GM12872 (cell line): ENCODE measurements at regions not wholly inside any gene's neighbourhood (a gene's known extent, or its start where the extent isn't known, plus 50 kb on each side); places are given as distances from the start of the nearest gene placed in this dataset.

Experiments used
- TF ChIP-seq, protein P1 (sequence below): IDR thresholded peaks from 3 replicates; pipeline ENCODE4 v1.5.1; 2011; ENCODE audit warnings: low read depth, mild to moderate bottlenecking, low read length, moderate library complexity; ENCODE audit not compliant: insufficient read depth

DNA sequence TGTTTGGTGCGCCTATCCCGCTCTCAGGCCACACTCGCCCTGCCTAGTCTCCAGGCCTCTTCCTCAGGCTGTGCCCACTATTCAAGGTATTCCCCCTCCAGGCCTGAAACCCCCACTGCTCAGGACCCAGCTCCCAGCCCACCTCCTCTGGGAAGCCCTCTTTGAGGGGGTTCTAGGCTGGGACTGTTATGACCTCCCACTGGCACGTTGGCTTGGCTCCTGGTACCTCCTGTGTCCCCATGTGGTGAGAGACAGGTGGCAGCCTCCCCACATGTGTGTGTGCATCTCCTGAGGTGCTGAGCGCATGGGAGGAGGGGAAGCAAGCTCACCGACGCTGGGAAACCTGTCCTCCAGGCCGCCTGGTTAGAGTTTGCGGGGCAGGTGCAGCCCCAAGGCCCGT is 82.5 kb downstream of the EDN3 start:
- TF ChIP-seq, protein P1, sequence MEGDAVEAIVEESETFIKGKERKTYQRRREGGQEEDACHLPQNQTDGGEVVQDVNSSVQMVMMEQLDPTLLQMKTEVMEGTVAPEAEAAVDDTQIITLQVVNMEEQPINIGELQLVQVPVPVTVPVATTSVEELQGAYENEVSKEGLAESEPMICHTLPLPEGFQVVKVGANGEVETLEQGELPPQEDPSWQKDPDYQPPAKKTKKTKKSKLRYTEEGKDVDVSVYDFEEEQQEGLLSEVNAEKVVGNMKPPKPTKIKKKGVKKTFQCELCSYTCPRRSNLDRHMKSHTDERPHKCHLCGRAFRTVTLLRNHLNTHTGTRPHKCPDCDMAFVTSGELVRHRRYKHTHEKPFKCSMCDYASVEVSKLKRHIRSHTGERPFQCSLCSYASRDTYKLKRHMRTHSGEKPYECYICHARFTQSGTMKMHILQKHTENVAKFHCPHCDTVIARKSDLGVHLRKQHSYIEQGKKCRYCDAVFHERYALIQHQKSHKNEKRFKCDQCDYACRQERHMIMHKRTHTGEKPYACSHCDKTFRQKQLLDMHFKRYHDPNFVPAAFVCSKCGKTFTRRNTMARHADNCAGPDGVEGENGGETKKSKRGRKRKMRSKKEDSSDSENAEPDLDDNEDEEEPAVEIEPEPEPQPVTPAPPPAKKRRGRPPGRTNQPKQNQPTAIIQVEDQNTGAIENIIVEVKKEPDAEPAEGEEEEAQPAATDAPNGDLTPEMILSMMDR: no peak

DNA sequence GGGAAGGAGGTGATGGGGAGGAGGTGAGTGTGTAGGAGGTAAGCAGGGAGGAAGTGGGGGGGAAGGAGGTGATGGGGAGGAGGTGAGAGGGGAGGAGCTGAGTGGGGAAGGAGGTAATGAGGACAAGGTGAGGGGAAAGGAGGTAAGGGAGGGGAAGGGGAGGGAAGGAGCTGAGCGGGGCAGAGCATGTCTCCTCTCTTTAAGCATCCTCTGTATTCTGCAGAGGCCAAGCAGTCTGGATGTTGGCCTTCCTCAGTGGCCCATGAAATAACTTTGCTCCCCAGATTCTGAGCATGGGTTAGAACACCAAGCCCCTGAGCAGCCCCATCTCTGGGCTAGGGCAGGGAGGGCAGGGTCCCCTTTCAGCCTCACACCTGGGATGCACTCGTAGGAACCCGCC is 84.6 kb downstream of the EDN3 start:
- TF ChIP-seq, protein P1: no peak

GRCh38 chr20:59385480-59385879 is 85.1 kb downstream of the EDN3 start:
- TF ChIP-seq, protein P1: no peak

DNA sequence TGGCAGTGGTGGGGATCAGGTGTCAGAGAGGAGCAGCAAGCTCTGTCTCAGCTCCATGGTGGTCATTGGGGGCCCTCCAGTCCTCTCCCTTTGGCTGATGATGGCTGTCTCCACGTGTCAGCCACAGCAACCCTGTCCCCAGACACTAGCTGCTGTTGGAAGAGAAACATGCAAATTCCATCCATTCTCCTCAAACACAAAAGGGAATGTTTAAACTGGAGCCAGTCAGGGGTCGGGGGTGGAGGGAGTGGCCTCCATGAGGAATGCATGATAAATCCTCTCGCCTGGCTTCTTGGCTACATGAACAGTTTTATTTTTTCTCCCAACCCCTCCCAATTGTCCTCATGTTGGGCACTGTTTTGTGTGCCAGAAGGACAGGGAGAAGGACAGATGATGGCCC is 86.4 kb downstream of the EDN3 start:
- TF ChIP-seq, protein P1: no peak

- TF ChIP-seq, protein P1: no peak
These were observed 87.5 kb downstream of the EDN3 start for GRCh38 chr20:59387891-59388290.

GRCh38 chr20:59388402-59388801 is 88.0 kb downstream of the EDN3 start:
- TF ChIP-seq, protein P1: no peak

GRCh38 chr20:59390437-59390836 is 90.0 kb downstream of the EDN3 start:
- TF ChIP-seq, protein P1: no peak

DNA sequence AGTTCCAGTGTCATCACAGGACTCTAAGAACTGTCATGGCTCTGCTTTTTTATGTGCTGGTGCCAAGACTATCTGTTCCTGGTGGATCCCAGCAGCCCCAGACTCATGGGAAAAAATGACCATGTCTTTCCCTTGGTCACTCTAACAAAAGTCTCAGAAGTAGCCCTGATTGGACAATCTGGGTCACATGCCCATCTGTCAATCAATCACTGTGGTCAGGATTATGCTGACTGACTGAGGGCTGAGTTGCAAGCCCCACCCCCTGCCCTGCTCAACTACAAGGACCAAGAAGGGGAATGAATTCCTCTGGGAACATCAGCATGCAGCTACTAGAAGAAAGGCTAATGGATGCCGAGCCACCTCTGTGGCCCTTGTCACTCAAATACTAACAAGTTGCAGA is 91.6 kb downstream of the EDN3 start:
- TF ChIP-seq, protein P1: no peak
